GM19043 (cell line): ENCODE measurements at regions not wholly inside any gene's neighbourhood (a gene's known extent, or its start where the extent isn't known, plus 50 kb on each side); places are given as distances from the start of the nearest gene placed in this dataset.
"Not testable (repeated sequence)": the region's sequence is repeated elsewhere in the genome, so short reads cannot be mapped to it uniquely, and the experiment has no call there.

Experiments
- ATAC-seq: cut with Tn5 transposase; IDR thresholded peaks from one replicate; pipeline ENCODE4 v1.9.1; 2021; ENCODE audit warnings: low read depth; ENCODE audit not compliant: unreplicated experiment

DNA sequence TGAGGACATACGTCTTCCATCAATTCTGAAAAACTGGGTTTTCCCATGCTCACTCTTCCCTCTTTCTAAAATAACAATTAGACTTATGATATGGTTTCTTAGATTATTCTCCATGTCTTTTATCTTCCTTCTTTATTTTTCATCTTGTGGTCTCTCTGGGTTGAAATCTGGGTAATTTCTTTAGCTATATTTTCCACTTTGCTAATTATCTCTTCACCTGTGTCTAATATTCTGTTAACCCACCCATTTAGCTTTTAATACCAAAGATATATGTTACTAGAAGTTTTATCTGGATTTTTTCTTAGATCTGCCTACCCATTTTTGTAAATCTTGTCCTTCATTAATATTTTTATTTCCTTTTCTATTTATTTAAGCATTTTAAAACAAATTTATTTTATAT is 121.8 kb downstream of the TENT5A start:
- no peak for ATAC-seq

DNA sequence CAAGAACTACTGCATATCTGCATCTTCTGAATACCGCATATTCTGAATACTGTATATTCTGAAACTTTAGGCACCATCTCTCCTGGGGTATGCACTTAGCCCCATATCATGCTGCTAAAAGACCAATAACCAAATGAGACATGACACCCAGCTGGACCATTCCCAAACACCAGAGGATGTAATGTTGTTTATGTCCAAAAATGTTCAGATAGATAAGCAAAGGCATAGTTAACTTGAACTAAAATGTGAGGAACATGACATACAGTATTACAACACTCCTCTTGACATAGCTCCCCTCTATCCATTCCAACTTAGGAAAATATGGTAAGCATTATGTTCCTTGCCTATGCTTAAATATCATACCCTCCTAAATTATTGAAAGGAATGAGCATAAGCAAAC is 127.3 kb downstream of the TENT5A start:
- no peak for ATAC-seq

DNA sequence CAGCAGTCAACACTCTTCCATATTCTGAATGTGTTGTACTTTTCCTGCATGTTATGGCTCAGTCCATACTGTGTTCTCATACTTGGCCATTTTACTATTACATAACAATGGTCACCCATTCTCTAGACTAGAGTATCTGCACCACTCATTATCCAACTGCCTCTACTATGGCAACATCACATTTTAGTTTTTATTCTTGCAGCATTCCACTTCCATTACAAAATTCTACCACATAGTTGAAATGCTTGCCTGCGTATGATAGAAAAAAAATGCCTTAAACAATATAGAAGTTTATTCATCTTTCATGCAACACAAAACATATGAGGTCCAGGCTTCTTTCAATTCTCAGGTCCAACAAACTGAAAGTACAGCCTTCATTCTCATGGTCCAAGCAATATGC is 128.0 kb downstream of the TENT5A start:
- ATAC-seq: no peak

DNA sequence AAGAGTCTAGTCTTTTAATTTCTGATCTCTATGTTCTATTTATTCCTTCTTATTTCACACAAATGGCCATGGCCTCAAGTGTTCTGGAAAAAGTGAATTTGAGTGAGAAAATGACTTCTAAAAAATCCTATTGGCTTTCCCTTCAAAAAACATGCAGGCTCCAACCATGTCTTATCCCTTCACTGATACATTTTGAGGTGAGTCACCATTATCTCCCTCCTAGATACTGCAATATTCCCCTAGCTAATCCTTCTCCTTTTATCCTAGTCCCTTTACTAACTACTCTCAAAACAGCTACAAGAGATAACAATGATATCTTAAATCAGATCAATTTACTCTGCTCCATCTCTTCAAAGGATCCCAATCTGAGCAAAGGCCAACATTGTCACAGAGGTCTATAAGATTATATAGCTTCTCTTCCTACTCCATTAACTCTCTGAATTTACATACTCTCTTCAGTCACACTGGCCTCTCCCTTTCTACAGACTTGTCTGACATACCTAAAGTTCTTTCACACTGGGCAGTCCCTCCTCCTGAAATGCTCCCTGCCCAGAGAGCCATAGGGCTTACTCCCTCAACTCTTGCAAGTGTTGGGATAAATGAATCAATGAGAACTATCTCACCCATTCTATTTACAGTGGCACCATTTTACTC is 129.2 kb downstream of the TENT5A start:
- ATAC-seq: no peak

DNA sequence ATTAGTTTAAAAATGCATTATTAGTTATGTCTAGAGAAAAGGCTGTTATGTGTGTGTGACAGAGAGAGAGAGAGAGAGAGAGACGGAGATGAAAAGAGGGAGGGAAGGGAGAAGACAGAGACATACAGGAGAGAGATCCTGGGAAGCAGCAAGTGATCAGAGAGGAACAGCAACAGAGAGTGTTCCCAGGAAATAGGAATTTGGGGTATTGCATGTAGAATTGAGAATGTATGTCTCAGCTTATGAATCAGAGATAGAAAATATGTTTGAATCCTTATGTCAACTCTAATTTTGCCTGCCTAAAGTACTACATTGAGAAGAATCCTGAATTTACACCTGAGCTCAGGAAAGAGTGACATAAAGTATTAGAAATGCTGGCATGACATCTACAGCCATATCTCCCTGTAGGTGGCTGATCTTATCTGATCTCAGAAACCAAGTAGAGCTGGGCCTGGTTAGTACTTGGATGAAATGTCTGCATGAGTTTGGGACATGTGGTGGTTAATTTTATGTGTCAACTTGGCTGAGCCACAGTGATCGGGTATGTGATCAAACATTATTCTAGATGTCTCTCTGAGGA is 130.6 kb downstream of the TENT5A start:
- no peak for ATAC-seq

DNA sequence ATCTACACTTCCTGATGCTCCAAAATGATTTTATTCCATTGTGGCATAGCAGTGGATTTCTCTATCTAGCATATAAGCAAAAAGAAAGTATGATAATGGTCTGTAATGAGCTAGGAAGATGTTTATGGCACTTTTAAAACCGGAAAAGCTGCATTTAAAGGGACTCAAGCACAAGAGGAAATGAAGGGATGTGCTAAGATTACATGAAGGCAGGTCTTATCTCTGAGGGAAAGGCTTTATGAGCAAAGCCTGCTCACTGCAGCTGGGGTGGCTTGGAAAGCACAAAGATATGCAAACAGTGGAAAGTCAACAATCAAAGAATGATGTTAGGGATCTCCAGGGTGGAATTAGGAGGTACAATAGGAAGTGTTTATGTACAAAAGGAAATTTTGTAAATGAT is 138.2 kb downstream of the TENT5A start:
- no peak for ATAC-seq

DNA sequence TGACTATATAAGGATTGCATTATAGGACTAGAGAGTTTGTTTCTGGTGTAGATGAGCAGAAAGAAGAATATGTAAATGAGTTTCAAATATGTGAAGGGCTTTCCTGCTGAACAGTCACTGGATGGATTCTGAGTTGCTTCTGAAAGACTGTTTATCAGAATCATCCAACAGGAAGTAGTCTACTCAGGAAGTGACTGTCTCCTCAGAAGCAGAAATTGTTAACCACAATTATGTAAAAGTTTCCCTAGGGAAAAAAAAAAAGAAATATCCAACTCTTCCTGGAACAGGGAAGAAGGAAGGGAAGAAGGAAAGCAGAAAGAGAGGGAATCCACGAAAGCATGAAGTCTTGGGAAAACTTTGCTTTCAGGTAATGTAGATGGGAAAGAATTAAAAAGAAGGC is 138.9 kb downstream of the TENT5A start:
- no peak for ATAC-seq

DNA sequence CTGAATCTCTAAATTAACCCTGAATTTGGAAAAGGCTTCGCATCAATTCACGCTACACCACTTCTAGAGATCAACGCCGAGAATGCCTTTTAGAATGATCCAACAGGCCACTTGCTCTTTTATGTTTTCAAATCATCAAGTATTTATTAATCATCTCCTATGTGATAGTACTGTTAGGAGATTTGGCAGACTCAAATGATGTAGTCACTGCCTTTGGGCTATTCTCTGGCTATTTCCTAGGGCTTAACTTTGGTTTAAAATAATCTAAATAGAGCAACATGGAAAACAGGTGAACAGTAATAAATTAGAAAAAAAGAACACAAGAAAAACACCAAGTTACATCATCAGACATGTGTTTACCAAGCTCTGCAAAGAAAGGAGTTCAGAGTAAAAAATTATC is 140.3 kb downstream of the TENT5A start:
- ATAC-seq: no peak

DNA sequence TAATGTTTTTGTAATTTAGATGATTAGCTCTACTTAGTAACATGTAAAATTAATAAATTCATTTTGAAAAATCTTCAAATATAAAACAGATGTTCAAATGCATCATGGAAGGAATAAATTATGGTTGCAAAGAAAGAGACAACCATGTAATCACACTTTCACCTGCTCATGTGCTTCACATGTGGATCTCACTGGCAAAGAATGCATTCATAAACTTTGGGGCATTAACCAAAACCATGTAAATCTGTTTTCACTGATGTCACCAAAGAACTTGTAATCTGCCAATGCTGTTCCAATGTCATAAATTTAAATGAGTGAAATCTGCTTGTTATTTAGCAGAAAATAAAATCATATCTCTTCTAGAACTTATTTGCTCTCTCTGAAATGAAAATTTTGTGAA is 142.7 kb downstream of the TENT5A start:
- ATAC-seq: no peak

DNA sequence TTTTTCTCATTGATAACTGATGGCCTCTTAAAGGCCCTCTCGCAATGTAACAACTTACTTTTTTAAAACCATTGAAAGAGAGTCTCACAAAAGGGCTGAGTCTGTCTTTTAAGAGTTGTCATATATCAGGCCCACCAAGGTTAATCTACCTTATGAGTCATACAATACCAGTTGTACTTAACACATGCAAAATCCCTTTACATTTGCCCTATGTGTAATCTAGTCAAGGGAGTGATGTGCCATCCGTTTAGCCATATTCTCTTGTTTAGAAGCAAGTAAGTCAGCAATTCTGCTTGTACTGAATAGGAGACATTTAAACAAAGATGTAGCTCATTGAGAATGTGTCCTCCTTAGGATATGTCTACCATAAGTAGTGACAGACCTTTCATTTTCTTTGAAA is 143.7 kb downstream of the TENT5A start:
- ATAC-seq: no peak

DNA sequence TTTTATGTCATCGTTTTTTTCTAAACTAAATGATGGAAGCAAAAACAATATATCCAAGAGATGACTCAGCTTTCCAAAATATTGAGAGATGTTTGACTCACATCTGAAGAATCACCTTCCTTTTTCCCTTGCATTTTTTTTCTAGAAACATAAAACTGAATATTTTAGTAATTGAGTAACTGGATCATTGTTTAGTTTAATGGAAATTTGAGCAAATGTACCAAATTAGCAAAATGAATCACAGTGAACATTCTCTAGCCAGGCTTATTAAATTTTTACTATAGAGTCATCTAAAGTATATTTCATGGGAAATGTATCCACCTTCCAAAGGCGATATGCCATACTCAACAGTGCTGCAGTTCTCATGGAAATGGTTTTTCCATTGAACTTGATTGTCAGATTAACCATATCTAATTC is 145.5 kb downstream of the TENT5A start:
- no peak for ATAC-seq

DNA sequence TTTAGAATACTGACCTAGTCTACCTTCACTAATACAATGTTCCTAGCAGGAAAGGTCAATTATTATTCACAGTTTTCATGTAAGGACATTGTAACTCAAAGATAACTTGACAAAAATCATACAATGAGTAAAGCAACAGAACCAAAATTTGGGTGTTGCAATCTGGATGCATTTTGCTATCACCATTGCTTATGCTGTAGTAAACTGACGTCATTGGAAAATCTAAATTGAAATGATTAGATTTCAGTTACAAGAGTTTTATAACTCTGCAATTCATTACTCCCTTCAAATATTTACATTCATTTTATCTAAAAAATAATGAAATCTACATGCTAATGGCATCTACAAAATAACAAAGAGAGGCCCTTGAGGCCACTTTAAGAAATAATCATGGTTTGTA is 147.0 kb downstream of the TENT5A start:
- no peak for ATAC-seq

DNA sequence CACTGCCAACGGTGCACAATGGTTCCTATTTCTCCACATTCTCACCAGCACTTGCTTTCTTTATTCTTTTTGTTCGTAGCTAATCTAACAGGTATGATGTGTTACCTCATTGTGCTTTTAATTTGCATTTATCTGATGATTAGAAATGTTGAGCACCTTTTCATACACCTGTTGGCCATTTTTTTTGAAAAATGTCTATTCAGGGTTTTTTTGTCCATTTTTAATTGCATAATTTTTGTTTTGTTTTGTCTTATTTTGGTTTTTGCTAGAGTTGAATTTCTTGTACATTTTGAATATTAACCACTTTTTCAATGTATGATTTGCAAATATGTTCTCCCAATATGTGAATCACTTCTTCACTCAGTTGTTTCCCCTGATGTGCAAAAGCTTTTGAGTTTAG is 150.6 kb downstream of the TENT5A start:
- ATAC-seq: no peak

DNA sequence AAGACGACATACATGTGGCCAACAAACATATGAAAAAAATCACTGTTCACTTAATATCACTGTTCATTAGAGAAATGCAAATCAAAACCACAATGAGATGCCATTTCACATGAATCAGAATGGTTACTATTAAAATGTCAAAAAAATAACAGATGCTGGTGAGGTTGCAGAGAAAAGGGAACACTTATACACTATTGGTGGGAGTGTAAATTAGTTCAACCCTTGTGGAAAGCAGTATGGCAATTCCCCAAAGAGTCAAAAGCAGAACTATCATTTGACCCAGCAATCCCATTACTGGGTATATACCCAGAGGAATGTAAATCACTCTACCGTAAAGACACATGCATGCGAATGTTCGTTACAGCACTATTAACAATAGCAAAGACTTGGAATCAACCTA is 152.0 kb downstream of the TENT5A start:
- ATAC-seq: not testable (repeated sequence)

DNA sequence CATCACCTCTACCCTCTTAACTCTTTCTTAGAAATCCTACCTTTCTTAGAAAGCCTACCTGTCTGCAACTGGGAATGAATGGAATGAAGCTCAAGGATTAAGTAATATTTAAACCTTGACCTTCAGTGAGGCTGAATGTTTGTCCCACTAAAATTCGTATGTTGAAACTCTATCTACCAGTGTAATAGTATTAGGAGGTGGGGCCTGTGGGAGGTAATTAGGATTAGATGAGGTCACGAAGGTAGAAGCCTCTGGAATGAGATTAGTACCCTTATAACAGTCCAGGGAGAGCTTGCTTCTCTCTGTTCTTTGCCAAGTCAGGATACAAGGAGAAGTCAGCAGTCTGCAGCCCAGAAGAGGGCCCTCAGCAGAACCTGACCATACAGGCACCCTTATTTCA is 158.0 kb downstream of the TENT5A start:
- ATAC-seq: no peak

DNA sequence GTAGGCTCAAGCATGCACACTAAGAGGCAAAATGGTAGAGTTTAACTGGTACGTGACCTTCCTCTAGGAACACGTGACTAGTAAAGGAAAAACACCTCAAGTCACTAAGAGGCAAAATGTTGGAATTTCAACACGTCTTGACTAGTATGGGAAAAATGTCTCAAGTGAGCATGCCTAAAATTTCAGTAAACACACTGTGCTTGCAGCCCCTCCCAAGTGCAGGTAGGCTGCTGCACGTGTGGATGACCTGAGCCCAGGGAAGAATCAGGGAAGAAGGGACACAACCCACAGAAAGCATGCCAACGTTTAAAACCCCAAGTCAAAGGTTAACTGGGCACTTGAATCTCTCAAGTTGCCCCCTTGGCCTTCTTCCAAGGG is 162.2 kb downstream of the TENT5A start:
- no peak for ATAC-seq

DNA sequence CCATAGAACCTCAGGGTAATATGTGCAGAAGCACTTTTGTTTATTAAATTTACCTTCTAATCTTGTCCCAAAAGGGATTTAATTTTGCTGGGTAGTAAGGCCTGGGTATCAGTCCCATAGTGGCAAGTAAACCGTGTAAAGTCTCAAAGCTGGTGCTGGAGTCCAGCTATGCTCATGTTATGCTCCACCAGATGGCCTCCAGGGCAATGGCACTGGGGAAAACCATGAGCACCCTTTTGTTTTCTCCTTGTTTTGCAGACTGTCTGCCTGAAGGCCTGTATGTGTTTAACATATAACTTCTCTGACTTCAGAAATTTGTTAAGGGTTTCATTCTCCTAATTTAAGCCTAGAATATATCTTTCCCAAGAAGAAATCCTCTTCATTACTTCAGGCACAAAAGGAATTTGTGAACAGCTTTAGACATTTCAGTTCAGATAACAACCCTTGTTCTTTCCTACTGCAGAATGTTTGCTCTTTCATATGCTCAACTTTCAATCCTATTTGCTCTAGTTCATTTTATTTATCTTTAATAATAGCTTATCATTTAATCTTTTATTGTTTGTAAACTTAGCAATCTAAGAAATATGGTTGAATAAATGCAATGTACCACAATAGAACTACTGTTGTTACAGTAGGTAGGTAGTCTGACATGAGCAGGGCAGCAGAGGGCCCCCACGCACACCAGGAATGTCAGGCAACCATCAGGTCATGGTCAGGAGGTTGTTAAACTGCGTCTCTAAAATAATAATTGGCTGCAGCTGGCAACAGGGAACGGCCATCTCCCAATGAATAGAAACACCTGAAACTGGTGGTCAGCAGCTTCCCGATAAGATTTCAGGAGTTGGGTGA is 162.8 kb downstream of the TENT5A start:
- no peak for ATAC-seq

DNA sequence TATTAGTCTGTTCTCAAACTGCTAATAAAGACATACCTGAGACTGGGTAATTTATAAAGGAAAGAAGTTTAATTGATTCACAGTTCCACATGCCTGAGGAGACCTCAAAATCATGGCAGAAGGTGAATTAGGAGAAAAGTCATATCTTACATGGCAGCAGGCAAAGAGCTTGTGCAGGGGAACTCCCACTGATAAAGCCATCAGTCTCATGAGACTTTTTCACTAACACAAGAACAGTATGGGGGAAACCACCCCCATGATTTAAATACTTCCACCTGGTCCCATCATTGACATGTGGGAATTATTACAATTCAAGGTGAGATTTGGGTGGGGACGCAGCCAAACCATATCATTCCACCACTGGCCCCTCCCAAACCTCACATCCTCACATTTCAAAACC is 166.8 kb downstream of the TENT5A start:
- ATAC-seq: not testable (repeated sequence)

DNA sequence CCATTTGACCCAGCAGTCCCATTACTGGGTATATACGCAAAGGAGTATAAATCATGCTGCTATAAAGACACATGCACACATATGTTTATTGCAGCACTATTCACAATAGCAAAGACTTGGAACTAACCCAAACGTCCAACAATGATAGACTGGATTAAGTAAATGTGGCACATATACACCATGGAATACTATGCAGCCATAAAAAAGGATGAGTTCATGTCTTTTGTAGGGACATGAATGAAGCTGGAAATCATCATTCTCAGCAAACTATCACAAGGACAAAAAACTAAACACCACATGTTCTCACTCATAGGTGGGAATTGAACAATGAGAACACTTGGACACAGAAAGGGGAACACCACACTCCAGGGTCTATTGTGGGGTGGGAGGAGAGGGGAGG is 168.3 kb downstream of the TENT5A start:
- ATAC-seq: not testable (repeated sequence)

DNA sequence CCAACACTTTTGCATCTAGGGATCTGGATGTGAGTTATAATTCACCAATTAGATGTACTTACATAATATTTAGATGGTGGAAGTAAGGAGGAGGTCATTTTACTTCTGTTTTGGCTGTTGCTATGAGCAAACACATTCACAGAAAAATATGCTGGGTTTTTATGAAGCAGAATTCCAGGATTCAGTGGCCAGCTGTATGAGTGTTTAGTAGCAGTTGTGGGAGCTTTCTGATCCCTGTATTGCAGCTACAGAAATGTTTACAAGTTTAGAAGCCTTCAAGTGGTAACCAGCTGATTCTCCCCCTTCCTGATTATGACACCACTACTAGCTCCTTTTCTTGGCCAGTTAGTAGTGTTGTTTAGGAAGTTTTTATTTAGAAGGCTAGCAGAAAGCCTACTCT is 177.0 kb downstream of the TENT5A start:
- ATAC-seq: no peak

DNA sequence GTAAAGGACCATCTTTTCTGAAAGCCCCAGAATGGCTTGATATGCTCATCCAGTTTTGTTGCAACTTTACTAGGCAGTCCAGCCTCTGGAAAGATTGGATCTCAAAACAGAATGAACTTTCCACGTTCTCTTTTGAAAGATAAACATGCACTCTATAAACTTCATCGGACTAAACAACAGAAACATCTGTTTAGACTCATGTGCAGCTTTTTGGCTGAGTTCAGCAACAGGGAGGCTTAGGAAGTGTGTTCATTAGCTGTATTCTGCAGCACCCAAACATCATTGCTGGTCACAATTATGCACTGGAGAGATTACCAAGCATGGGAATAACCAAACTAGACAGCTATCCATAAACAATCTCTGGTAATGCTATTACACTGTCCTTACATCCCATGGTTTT is 180.5 kb downstream of the TENT5A start:
- no peak for ATAC-seq

DNA sequence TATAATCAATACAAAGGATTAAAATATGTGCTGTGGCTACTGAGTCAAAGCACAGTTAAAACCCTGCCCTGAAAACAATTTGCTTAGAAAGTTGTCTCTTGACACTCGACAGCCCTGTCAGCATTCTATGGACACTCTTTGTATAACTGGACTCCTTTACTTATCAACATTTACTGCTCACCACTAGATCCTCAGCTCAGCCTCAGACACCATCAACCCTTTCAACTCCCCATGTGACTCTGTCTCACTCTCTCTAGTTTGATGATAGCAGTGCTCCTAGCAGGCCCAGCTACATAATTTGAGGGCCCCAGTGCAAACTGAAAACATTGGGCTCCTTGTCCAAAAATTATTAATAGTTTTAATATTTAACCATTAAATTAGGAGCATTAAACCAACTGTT is 181.8 kb downstream of the TENT5A start:
- ATAC-seq: no peak
